Ishikawa (cell line): ENCODE measurements at regions not wholly inside any gene's neighbourhood (a gene's known extent, or its start where the extent isn't known, plus 50 kb on each side); places are given as distances from the start of the nearest gene placed in this dataset.

Experiments
- CREB1 ChIP-seq: IDR thresholded peaks from 2 replicates; pipeline ENCODE4 v1.6.1; 2012; ENCODE audit warnings: low read depth
- EGR1 ChIP-seq: IDR thresholded peaks from 2 replicates; pipeline ENCODE4 v1.6.1; 2012
- EP300 ChIP-seq: IDR thresholded peaks from 2 replicates; pipeline ENCODE4 v1.6.1; 2012; ENCODE audit warnings: borderline replicate concordance
- MAX ChIP-seq: IDR thresholded peaks from 2 replicates; pipeline ENCODE4 v1.6.1; 2012
- NFIC ChIP-seq: IDR thresholded peaks from 2 replicates; pipeline ENCODE4 v1.6.1; 2012
- RAD21 ChIP-seq: IDR thresholded peaks from 2 replicates; pipeline ENCODE4 v1.6.1; 2012; ENCODE audit warnings: low read depth
- TAF1 ChIP-seq: IDR thresholded peaks from 2 replicates; pipeline ENCODE4 v1.6.1; 2012; ENCODE audit warnings: low read depth, mild to moderate bottlenecking
- TEAD4 ChIP-seq: IDR thresholded peaks from 2 replicates; pipeline ENCODE4 v1.6.1; 2012
- USF1 ChIP-seq: IDR thresholded peaks from 2 replicates; pipeline ENCODE4 v1.6.1; 2012
- YY1 ChIP-seq: IDR thresholded peaks from 2 replicates; pipeline ENCODE4 v1.6.1; 2012; ENCODE audit warnings: low read depth

- TF ChIP-seq EP300: no peak
- no peak for TF ChIP-seq YY1
- no peak for TF ChIP-seq TEAD4
- no peak for TF ChIP-seq USF1
- no peak for TF ChIP-seq RAD21
- no peak for TF ChIP-seq CREB1
- no peak for TF ChIP-seq TAF1
- no peak for TF ChIP-seq EGR1
- no peak for TF ChIP-seq MAX
- TF ChIP-seq NFIC: no peak
These were observed 336.5 kb downstream of the CYP26B1 start for GRCh38 chr2:71811157-71811556.
